ENCODE measurements at regions not wholly inside any gene's neighbourhood (a gene's known extent, or its start where the extent isn't known, plus 50 kb on each side); places are given as distances from the start of the nearest gene placed in this dataset.

DNA sequence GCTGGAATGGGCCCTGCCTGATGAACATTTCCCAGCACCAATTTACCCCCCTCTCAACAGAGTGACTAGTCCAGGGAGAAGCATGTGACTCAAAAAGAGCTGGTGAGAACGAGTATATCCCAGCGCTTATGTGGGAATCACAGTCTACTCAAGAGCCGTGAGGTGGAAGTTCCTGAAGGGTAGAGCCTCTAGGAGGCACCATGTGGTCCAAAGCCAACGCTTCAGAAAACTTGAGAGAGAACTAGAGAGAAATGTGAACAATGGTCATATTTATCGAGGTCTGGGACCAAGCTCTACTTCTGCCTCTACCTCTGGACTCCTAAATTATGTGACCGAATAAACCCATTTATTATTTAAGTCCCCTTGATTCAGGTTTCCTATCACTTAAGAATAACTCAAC lies 111.0 kb upstream of the RAP2B start:
- Histone ChIP-seq H3K4me1 (ENCODE audit: control insufficient read depth, extremely low read depth, insufficient read depth, low read length) (peaks cover 22% of the 10 kb centered on the region), H3K9me3 (replicated peaks; ENCODE audit: control insufficient read depth, insufficient read depth, low read length) (no peaks in the 10 kb centered on the region), H3K9ac (replicated peaks; ENCODE audit: extremely low read depth, insufficient read depth, low read length) (no peak overlapping the region), H4K20me1 (replicated peaks; ENCODE audit: control insufficient read depth, extremely low read depth, insufficient read depth, low read length) (no peaks in the 10 kb centered on the region), H3K27me3 (ENCODE audit: control insufficient read depth in 2 of 2, insufficient read depth in 2 of 2, low read length in 2 of 2) (no peaks in the 10 kb centered on the region), H3K27ac (ENCODE audit: insufficient read depth, low read depth, low read length) (peak overlapping the region; percentile 56), H3K36me3 (ENCODE audit: control insufficient read depth in 2 of 2, extremely low read depth in 1 of 2, insufficient read depth in 2 of 2, low read length in 2 of 2) (no peaks in the 10 kb centered on the region), H3K9me1 (replicated peaks; ENCODE audit: control insufficient read depth, extremely low read depth, insufficient read depth, low read length) (no peaks in the 10 kb centered on the region), H3K4me2 (ENCODE audit: insufficient read depth, low read length) (peak overlapping the region; percentile 80), H2AFZ (ENCODE audit: low read depth, low read length) (no peak overlapping the region), H3K4me3 (replicated peaks in 1 of 3; ENCODE audit: insufficient read depth in 1 of 3, low read depth in 1 of 3, low read length in 3 of 3) (no peak overlapping the region), H3K79me2 (ENCODE audit: control insufficient read depth, insufficient read depth, low read length) (no peaks in the 10 kb centered on the region)
- no TSS peak for BruUV-seq (replicated peaks)
- TF ChIP-seq JUN (IDR thresholded peaks at IDR 0.05; ENCODE audit: borderline replicate concordance, insufficient read depth, insufficient read length, low read depth) (no peak), POLR2A (IDR thresholded peaks at IDR 0.05; ENCODE audit: low read depth, low read length) (no peak), POLR2AphosphoS5 (IDR thresholded peaks at IDR 0.05; ENCODE audit: insufficient read depth, low read depth, low read length) (no peak)
- TF ChIP-seq, protein P1, sequence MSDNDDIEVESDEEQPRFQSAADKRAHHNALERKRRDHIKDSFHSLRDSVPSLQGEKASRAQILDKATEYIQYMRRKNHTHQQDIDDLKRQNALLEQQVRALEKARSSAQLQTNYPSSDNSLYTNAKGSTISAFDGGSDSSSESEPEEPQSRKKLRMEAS (IDR thresholded peaks at IDR 0.05; ENCODE audit: insufficient read depth, insufficient read length) = no peak
- intact Hi-C loops (cut with micrococcal nuclease) = loop anchor here (1.0 kb wide), 4 partner anchors 8 to 170 kb away; no protein-coding TSS in a partner anchor
- CTCF ChIA-PET = interaction anchor here (1.3 to 1.7 kb wide), 3 partner anchors 8 to 80 kb away, joined by 3 to 13 read pairs (median 3); no protein-coding TSS in a partner anchor
- dilution Hi-C loops (cut with MboI; ENCODE audit: extremely low pct_ligation_motif_present, low sequenced_read_pairs) = no loop called here
- POLR2A ChIA-PET = interaction anchor here (0.7 kb wide), 1 partner anchor 109 kb away, joined by 3 read pairs; no protein-coding TSS in a partner anchor
- DNase-seq (ENCODE audit: low read depth, low spot score) = no peak
- FAIRE-seq = no peak

DNA sequence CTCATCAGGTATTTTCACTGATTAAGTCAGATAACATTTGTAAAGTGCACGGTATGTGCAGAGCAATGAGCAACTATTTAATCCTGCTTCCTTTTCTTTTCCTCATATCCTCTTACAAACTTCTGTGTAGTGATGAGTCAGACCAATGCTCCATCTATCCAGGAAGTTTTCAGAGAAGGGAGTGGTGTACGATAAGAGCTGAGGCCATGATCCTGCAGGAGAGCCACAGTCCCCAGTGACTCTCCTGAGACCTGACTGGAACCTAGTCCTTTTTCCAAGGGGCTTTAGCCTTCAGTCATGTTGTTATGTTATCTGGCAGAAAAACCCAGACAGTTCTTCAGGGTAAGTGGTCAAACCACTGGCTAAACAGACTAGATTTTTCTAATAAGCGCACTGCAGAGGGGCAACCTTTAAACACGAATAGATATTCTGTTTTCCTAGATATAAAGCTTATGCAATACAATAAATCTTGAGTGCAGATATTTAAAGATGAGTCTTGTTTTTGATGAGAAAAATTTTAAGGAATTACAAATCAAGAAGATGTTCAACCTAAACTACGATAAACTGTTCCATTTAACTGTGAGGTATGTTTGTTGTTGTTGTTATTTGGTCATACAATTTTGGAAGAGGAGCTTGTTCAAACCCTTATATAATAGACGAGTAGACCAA lies 110.5 kb upstream of the RAP2B start:
- Histone ChIP-seq H3K27me3 (ENCODE audit: control insufficient read depth in 2 of 2, insufficient read depth in 2 of 2, low read length in 2 of 2) (no peaks in the 10 kb centered on the region), H3K27ac (ENCODE audit: insufficient read depth, low read depth, low read length) (peak overlapping the region; percentile 95), H3K4me1 (ENCODE audit: control insufficient read depth, extremely low read depth, insufficient read depth, low read length) (peaks cover 22% of the 10 kb centered on the region), H2AFZ (ENCODE audit: low read depth, low read length) (no peak overlapping the region), H3K9me1 (replicated peaks; ENCODE audit: control insufficient read depth, extremely low read depth, insufficient read depth, low read length) (no peaks in the 10 kb centered on the region), H4K20me1 (replicated peaks; ENCODE audit: control insufficient read depth, extremely low read depth, insufficient read depth, low read length) (no peaks in the 10 kb centered on the region), H3K9me3 (replicated peaks; ENCODE audit: control insufficient read depth, insufficient read depth, low read length) (no peaks in the 10 kb centered on the region), H3K36me3 (ENCODE audit: control insufficient read depth in 2 of 2, extremely low read depth in 1 of 2, insufficient read depth in 2 of 2, low read length in 2 of 2) (no peaks in the 10 kb centered on the region), H3K4me3 (replicated peaks in 1 of 3; ENCODE audit: insufficient read depth in 1 of 3, low read depth in 1 of 3, low read length in 3 of 3) (peak overlapping the region in 1 of 3 experiments; percentile 20), H3K4me2 (ENCODE audit: insufficient read depth, low read length) (peak overlapping the region; percentile 80), H3K9ac (replicated peaks; ENCODE audit: extremely low read depth, insufficient read depth, low read length) (peak overlapping the region; percentile 53), H3K79me2 (ENCODE audit: control insufficient read depth, insufficient read depth, low read length) (no peaks in the 10 kb centered on the region)
- dilution Hi-C loops (cut with MboI; ENCODE audit: extremely low pct_ligation_motif_present, low sequenced_read_pairs) (no loop called here), intact Hi-C loops (cut with micrococcal nuclease) (loop anchor here (1.0 kb wide), 6 partner anchors 8 to 841 kb away; no protein-coding TSS in a partner anchor)
- peak; percentile 96 for TF ChIP-seq FOS (IDR thresholded peaks at IDR 0.05; ENCODE audit: borderline replicate concordance, insufficient read depth, low read length)
- no peak for TF ChIP-seq EZH2 (IDR thresholded peaks at IDR 0.05; ENCODE audit: borderline replicate concordance, low read depth, low read length, severe bottlenecking)
- TF ChIP-seq, protein P1 (IDR thresholded peaks at IDR 0.05; ENCODE audit: insufficient read depth, insufficient read length) = no peak
- TF ChIP-seq GATA2 (IDR thresholded peaks at IDR 0.05; ENCODE audit: insufficient read depth, insufficient read length, low read depth, low read length) = peak; percentile 98
- peak; percentile 92 for TF ChIP-seq JUN (IDR thresholded peaks at IDR 0.05; ENCODE audit: borderline replicate concordance, insufficient read depth, insufficient read length, low read depth)
- TF ChIP-seq MYC (IDR thresholded peaks at IDR 0.05; ENCODE audit: low read depth, low read length) = no peak
- TF ChIP-seq, protein P2, sequence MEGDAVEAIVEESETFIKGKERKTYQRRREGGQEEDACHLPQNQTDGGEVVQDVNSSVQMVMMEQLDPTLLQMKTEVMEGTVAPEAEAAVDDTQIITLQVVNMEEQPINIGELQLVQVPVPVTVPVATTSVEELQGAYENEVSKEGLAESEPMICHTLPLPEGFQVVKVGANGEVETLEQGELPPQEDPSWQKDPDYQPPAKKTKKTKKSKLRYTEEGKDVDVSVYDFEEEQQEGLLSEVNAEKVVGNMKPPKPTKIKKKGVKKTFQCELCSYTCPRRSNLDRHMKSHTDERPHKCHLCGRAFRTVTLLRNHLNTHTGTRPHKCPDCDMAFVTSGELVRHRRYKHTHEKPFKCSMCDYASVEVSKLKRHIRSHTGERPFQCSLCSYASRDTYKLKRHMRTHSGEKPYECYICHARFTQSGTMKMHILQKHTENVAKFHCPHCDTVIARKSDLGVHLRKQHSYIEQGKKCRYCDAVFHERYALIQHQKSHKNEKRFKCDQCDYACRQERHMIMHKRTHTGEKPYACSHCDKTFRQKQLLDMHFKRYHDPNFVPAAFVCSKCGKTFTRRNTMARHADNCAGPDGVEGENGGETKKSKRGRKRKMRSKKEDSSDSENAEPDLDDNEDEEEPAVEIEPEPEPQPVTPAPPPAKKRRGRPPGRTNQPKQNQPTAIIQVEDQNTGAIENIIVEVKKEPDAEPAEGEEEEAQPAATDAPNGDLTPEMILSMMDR (IDR thresholded peaks at IDR 0.05; ENCODE audit: extremely low read depth in 1 of 2, insufficient read depth in 1 of 2, low read depth in 1 of 2, low read length in 2 of 2) = no peak
- peak; percentile 56 for TF ChIP-seq POLR2A (IDR thresholded peaks at IDR 0.05; ENCODE audit: low read depth, low read length)
- TF ChIP-seq POLR2AphosphoS5 (IDR thresholded peaks at IDR 0.05; ENCODE audit: insufficient read depth, low read depth, low read length) = peak; percentile 73
- DNase-seq (ENCODE audit: low read depth, low spot score) (peak; percentile 88), FAIRE-seq (peak; percentile 77)
- TSS peak; percentile 93 for BruUV-seq (replicated peaks)
- POLR2A ChIA-PET = interaction anchor here (0.7 to 0.9 kb wide), 2 partner anchors 109 to 110 kb away, joined by 3 to 5 read pairs; no protein-coding TSS in a partner anchor
- CTCF ChIA-PET = interaction anchor here (0.8 to 1.7 kb wide), 9 partner anchors 8 to 170 kb away, joined by 3 to 13 read pairs (median 4); no protein-coding TSS in a partner anchor
